GM21723 (cell line): ENCODE measurements at regions not wholly inside any gene's neighbourhood (a gene's known extent, or its start where the extent isn't known, plus 50 kb on each side); places are given as distances from the start of the nearest gene placed in this dataset.
"Not testable (repeated sequence)": the region's sequence is repeated elsewhere in the genome, so short reads cannot be mapped to it uniquely, and the experiment has no call there.

ENCODE experiments used
- ATAC-seq: cut with Tn5 transposase; IDR thresholded peaks from one replicate; pipeline ENCODE4 v1.9.1; 2021; ENCODE audit warnings: mild to moderate bottlenecking, moderate library complexity; ENCODE audit not compliant: unreplicated experiment

- ATAC-seq, result no peak
Measured at GRCh38 chr5:154702477-154702876, 52.7 kb upstream of the LARP1 start.

DNA sequence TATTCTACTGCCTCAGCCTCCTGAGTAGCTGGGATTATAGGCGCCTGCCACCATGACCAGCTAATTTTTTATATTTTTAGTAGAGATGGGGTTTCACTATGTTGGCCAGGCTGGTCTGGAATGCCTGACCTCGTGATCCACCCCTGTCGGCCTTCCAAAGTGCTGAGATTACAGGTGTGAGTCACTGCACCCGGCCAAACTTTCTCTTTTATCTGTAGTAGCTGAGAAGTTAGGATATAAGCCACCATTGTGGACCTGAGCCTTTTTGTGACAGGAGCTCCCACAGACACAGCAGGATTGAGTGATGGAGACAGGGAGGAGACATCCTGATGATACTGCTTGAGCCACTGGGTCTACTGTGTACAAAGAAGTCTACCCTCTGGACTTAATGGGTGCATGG, 53.5 kb upstream of the LARP1 start:
- ATAC-seq, result not testable (repeated sequence)

- no peak for ATAC-seq
Measured at GRCh38 chr5:154701181-154701580, 54.0 kb upstream of the LARP1 start.

DNA sequence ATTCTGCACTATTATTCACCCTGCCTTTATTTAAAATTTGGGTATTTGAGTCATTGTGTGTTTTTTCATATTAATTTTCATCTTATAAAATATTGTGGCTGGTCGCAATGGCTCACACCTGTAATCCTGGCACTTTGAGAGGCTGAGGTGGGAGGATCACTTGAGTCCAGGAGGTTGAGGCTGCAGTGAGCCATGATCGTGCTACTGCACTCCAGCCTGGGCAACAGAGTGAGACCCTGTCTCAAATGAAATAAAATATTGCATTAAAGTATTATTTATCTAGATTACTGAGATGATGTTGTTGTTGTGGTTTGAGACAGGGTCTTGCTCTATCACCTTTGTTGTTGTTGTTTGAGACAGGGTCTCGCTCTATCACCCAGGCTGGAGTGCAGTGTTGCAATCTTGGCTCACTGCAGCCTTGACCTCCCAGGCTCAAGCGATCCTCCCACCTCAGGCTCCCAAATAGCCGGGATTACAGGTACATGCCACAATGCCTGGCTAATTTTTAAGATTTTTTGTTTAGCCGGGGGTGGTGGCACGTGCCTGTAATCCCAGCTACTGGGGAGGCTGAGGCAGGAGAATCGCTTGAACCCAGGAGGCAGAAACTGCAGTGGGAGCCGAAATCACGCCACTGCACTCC, 54.8 kb upstream of the LARP1 start:
- ATAC-seq, result not testable (repeated sequence)

DNA sequence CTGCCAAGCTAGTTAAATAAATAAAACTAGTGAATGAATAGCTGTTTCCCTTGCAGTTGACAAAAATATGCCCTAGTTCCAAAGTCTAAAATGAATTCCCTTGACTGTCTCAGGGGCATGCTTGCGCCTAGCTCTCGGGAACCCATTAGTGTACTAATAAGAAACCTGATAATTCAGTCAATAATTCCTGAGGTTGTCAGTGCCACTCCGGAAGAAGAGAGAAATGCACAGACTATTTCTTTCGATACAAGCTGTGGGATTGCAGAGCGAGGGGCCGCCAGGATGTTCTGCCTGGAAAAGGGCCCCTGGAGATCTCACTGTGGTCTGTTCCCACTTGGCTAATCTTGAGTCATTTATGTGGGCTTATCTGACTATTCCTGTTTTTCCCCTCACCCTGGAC, 56.4 kb upstream of the LARP1 start:
- ATAC-seq, result no peak

GRCh38 chr5:154697371-154697770, 57.8 kb upstream of the LARP1 start:
- no peak for ATAC-seq

DNA sequence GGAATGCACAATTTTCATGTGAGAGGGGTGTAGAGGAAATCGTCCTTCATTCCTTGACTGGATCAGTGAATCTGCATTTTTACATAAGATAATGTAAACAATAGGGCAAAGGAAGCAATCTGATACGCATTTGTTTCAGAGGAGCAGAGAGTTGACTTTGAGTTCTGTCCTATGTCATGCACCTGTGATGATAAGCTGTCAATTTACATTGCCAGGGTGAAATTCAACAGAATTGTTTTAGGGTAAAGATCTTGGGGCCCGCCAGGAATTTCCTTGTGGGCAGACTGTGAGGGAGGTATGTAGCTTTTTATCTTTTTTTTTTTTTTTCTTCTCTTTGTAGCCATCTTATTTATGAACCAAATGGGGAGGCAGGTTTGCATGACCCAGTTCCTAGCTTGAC, 58.3 kb upstream of the LARP1 start:
- no peak for ATAC-seq

DNA sequence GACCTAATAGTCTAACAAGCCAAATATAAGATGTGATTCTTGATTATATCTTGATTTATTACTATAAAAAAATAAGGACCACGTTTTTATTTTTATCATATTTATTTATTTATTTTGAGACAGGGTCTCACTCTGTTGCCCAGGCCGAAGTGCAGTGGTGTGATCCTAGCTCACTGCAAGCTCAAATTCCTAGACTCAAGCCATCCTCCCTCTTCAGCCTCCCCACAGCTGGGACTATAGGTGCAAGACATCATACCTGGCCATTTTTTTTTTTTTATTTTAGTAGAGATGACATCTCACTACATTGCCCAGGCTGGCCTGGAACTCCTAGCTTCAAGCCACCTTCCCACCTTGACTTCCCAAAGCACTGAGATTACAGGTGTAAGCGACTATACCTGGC, 61.0 kb upstream of the LARP1 start:
- no peak for ATAC-seq

- no peak for ATAC-seq
Measured at GRCh38 chr5:154690488-154690887, 64.7 kb upstream of the LARP1 start.

DNA sequence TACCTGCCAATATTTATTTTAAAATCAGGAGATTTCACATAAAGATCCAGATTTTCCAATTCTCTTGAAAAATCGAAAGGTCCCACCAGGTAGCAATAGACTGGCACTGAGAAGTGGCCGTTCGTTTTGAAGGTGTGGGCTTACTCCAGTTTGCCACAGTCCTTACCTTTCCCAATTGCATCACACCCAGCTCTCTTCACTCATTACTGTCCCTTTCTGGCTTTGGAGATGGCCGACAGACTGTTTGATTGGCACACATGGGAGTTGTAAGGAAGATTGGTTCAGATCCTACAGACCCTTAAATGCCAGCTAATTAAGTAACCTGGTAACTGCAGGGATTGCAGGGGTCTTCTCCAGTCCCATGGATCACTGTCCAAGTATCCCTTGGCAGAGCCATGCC, 68.7 kb upstream of the LARP1 start:
- no peak for ATAC-seq

DNA sequence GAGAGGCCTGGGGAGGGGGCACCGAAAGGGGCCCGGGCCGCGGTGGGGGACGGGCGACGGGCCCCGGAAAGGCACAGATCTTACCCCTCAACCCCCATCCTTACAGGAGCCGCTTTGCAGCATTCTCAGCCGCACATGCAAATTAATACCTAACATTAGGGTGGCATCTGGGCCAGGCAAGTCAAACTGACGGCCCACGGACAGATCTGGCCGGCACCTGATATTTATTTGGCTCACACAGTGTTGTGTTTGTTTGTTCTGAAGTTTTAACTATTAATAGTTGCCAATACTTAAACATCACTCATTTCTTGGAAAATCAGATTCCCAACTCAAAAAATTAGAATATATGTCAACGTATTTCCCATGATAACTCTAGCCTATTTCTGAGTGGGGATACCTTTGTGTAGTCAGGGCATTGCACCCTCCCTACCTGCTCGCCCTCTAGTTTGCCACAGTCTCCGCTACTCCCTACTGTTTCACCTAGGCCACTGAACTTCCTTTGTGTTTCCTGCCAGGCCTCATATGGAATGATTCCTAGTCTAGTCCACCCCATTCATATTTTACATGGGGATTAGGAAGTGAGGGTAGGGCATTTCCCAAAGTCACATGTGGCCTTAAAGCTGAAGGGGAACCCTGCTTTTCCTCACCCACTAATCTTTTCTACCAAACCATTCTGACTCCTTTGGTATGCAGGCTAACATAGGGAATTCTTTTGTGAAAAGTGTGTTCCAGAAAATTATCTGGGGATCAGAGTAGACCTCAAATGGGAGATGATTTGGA, 71.9 kb upstream of the LARP1 start:
- peak; percentile 60 for ATAC-seq

GRCh38 chr5:154679501-154679900, 75.7 kb upstream of the LARP1 start:
- no peak for ATAC-seq

- ATAC-seq, result no peak
Measured at GRCh38 chr5:154677921-154678320, 77.3 kb upstream of the LARP1 start.

DNA sequence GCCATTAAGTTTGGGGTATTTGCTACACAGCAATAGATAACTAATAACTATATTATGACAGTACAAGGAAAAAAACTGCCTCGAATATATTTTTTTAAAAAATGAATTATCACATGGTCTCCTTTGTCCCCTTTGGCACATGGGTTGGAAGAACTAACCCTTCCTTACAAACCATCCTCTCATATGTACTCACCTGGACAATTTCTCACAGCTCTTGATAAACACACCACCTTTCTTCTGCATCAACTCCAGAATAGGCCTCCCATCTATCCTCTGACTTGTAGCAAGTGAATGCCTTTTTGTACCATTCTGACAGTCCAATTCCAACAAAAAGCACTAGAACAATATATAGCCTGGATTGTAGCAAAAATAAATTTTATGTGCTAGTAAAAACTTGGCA, 78.7 kb upstream of the LARP1 start:
- ATAC-seq, result no peak

DNA sequence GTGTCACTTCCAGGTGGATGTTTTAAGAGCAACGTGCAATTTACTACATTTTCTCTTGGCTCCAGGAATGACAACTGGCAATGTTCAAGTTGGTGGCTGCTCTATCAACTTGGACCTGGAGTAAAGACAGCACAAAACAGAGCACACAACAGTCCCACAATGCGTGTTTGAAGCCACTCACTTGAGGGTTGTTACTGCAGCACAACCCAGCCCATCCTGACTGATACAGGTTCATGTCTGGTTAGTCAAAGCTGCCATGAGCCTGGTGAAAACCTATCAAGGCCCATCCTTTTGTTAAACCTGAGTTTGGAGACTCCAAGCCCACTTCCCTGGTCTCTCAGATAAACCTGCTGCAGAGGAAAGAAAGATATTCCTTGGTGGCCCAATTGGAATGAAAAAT, 81.1 kb upstream of the LARP1 start:
- no peak for ATAC-seq

GRCh38 chr5:154673506-154673905, 81.7 kb upstream of the LARP1 start:
- ATAC-seq, result no peak

- ATAC-seq, result not testable (repeated sequence)
Measured at GRCh38 chr5:154669913-154670312, 85.3 kb upstream of the LARP1 start.

GRCh38 chr5:154669402-154669801, 85.8 kb upstream of the LARP1 start:
- no peak for ATAC-seq

DNA sequence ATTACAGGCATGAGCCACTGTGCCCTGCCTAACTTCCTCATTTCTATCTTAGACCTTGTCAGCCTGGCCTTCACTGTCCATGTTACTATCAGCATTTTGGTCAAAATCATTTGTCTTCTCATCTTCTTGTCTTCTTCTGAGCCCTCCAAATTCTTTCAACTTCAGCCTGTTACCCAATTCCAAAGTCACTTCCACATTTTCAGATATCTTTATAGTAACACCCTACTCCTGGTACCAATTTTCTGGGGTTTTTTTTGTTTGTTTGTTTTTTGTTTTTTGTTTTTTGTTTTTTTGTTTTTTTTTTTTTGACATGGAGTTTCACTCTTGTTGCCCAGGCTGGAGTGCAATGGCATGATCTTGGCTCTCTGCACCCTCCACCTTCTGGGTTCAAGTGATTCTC, 90.3 kb upstream of the LARP1 start:
- ATAC-seq, result no peak

DNA sequence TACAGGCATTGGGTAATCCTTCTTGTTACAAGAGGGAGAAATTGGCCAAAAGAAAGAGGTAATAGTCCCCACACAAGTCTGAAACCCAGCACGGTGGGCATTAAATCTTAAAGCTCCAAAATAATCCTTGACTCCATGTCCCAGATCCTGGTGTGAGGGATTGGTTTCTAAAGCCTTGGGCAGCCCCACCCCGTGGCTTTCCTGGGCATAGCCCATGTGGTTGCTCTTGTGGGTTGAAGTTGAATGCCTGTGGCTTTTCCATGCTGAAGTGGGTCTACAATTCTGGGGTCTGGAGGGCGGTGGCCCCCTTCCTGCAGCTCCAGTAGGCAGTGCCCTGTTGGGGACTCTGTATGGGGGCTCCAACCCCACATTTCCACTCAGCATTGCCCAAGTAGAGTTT, 91.8 kb upstream of the LARP1 start:
- no peak for ATAC-seq

GRCh38 chr5:154654486-154655371, 100.4 kb upstream of the LARP1 start:
- no peak for ATAC-seq
